ENCODE measurements at regions not wholly inside any gene's neighbourhood (a gene's known extent, or its start where the extent isn't known, plus 50 kb on each side); places are given as distances from the start of the nearest gene placed in this dataset.

DNA sequence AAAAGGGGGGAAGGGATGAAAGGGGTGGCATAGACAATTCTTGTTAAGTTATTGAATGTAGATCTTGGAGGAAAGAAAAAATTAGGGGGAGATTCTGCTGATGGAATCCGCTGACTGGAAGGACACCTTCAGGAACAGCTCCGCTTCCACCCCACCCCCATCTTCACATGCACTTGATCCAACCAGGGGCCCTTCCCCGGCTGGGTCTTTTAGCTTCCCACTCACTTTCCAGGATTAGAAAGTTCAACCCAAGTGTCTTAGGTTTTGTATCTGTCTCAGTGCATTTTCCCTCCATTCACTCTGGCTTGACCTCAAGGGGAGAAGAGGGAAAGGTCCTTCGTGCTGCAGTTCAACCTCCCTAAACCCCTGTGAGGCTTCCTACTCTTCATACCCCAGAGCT, 141.4 kb downstream of the IRS2 start:
- TF ChIP-seq POLR2A (IDR thresholded peaks at IDR 0.05) (no peak), EP300 (IDR thresholded peaks at IDR 0.05) (no peak), POLR2AphosphoS5 (IDR thresholded peaks at IDR 0.05) (no peak)
- TF ChIP-seq, protein P1, sequence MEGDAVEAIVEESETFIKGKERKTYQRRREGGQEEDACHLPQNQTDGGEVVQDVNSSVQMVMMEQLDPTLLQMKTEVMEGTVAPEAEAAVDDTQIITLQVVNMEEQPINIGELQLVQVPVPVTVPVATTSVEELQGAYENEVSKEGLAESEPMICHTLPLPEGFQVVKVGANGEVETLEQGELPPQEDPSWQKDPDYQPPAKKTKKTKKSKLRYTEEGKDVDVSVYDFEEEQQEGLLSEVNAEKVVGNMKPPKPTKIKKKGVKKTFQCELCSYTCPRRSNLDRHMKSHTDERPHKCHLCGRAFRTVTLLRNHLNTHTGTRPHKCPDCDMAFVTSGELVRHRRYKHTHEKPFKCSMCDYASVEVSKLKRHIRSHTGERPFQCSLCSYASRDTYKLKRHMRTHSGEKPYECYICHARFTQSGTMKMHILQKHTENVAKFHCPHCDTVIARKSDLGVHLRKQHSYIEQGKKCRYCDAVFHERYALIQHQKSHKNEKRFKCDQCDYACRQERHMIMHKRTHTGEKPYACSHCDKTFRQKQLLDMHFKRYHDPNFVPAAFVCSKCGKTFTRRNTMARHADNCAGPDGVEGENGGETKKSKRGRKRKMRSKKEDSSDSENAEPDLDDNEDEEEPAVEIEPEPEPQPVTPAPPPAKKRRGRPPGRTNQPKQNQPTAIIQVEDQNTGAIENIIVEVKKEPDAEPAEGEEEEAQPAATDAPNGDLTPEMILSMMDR (IDR thresholded peaks at IDR 0.05), result no peak
- Histone ChIP-seq H3K4me1 (no peaks in the 10 kb centered on the region), H3K27ac (no peak overlapping the region), H3K4me3 (no peak overlapping the region), H3K36me3 (no peaks in the 10 kb centered on the region), H3K9me3 (peaks cover 0 to 18% (median 0%) of the 10 kb centered on the region in 3 donors), H3K27me3 (no peaks in the 10 kb centered on the region)
- 93% methylated on average over 3 to 4 of the region's 4 CpGs for WGBS, 2 donors (ENCODE audit: low coverage in 1 of 2)
- ATAC-seq, result no peak

DNA sequence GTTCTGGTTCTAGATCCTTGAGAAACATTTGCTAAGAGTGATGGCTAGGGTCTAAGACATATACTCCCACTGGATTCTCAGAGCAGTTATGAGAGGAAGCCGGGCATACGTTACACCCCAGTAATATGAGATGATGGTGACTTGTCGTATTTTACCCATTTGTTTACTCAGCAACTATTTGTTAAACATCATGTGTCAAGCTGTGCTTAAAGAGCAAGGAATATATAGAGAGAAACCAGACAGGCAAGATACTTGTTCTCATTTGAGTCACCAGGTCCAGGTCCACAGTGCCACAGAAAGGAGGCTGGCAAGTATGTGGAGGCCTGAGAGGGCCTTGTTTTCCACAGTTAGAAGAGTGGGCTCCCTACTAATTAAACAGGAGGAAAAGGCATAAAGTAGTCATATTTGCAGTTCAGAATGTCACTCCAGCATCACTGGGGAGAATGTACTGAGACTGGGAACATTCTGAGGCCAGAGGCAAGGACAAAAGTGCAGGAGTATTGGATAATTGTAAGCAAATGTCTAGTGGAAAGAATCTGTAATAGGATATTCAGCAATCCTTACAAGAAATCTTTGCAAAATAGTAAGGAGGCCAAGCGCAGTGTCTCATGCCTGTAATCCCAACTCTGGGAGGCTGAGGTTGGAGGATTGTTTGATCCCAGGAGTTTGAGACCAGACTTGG, 142.2 kb downstream of the IRS2 start:
- no peaks in the 10 kb centered on the region for H3K36me3 ChIP-seq
- H3K27ac ChIP-seq, result no peak overlapping the region
- 73 to 78% methylated on average over 4 of the region's 4 CpGs for WGBS, 2 donors (ENCODE audit: low coverage in 1 of 2)
- no peak overlapping the region for H3K4me3 ChIP-seq
- H3K4me1 ChIP-seq, result no peaks in the 10 kb centered on the region
- ATAC-seq, result no peak
- no peak for TF ChIP-seq POLR2AphosphoS5 (IDR thresholded peaks at IDR 0.05)
- no peak for TF ChIP-seq POLR2A (IDR thresholded peaks at IDR 0.05)
- TF ChIP-seq, protein P1 (IDR thresholded peaks at IDR 0.05), result no peak
- TF ChIP-seq EP300 (IDR thresholded peaks at IDR 0.05), result no peak
- no peaks in the 10 kb centered on the region for H3K27me3 ChIP-seq
- peaks cover 0 to 21% (median 0%) of the 10 kb centered on the region in 3 donors for H3K9me3 ChIP-seq

DNA sequence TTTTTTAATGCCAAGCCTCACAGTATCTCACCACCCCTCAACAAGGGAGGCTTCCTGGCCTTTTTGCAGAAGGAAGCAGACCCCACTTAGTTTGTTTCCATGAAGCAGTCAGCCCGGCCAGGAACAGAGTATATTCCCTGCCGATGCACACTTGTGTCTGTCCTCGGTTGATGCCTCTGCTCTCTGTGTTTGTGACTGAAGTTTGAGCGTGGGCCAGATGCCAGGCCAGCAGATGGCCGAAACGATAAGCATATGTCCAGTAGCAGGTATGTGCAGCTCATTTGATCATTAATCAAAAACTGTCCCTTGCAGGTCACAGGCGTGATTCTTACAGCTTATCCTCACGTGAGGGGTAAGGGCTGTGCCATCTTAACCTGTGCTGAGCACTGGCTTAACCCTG, 144.0 kb downstream of the IRS2 start:
- Histone ChIP-seq H3K27me3 (no peaks in the 10 kb centered on the region), H3K4me1 (no peaks in the 10 kb centered on the region), H3K27ac (no peak overlapping the region), H3K4me3 (no peak overlapping the region), H3K36me3 (no peaks in the 10 kb centered on the region), H3K9me3 (peaks cover 0 to 28% (median 0%) of the 10 kb centered on the region in 3 donors)
- WGBS, 2 donors (ENCODE audit: low coverage in 1 of 2), result 75 to 77% methylated on average over 3 to 7 of the region's 8 CpGs
- TF ChIP-seq EP300 (IDR thresholded peaks at IDR 0.05), result no peak
- TF ChIP-seq, protein P1 (IDR thresholded peaks at IDR 0.05), result no peak
- TF ChIP-seq POLR2AphosphoS5 (IDR thresholded peaks at IDR 0.05), result no peak
- TF ChIP-seq POLR2A (IDR thresholded peaks at IDR 0.05), result no peak
- no peak for ATAC-seq

DNA sequence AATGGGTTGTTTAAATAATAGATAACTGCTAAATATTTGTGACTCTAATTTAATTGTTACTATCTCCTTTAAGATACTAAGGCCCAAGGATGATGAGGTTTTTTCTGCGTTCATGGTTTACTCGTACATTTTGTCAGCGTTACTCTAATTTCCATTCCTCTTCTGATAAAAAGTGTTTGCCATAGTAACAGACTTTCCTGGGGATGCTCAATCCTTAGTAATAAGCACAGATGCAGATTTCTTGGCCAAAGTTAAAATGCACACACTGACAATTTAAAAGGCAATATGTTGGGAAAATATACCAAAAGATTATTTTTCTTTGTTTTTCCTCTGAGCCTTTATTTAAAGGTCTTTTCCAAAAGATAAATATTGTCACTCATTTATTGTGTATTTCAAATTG, 149.6 kb downstream of the IRS2 start:
- H3K27me3 ChIP-seq, result no peaks in the 10 kb centered on the region
- peaks cover 0 to 28% (median 0%) of the 10 kb centered on the region in 3 donors for H3K9me3 ChIP-seq
- WGBS, 2 donors (ENCODE audit: low coverage in 1 of 2), result 56 to 100% methylated on average over 3 of the region's 3 CpGs
- H3K4me3 ChIP-seq, result no peak overlapping the region
- no peaks in the 10 kb centered on the region for H3K4me1 ChIP-seq
- H3K36me3 ChIP-seq, result no peaks in the 10 kb centered on the region
- ATAC-seq, result no peak
- TF ChIP-seq POLR2AphosphoS5 (IDR thresholded peaks at IDR 0.05) (no peak), POLR2A (IDR thresholded peaks at IDR 0.05) (no peak), EP300 (IDR thresholded peaks at IDR 0.05) (no peak)
- TF ChIP-seq, protein P1 (IDR thresholded peaks at IDR 0.05), result no peak
- H3K27ac ChIP-seq, result no peak overlapping the region

DNA sequence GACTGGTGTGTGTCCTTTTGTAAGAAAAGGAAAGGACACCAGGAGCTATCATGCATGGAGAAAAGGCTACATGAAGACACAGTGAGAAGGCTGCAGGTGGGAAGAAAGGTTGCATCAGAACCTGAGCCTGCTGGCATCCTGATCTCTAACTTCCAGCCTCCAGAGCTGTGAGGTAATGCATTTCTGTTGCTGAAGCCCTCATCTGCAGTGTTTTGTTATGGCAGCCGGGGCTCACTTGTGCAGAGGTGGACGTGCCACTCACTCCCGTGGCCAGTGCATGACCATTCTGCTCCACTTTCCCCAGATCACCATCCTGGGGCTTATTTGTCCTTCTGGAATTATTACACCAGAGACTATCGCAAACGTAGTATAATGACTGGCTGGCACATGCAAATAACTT, 155.3 kb downstream of the IRS2 start:
- no peaks in the 10 kb centered on the region for H3K9me3 ChIP-seq
- WGBS, 2 donors (ENCODE audit: low coverage in 1 of 2), result 83 to 91% methylated on average over 1 to 5 of the region's 5 CpGs
- TF ChIP-seq, protein P1 (IDR thresholded peaks at IDR 0.05), result no peak
- TF ChIP-seq EP300 (IDR thresholded peaks at IDR 0.05) (no peak), POLR2A (IDR thresholded peaks at IDR 0.05) (no peak), POLR2AphosphoS5 (IDR thresholded peaks at IDR 0.05) (no peak)
- H3K27ac ChIP-seq, result no peak overlapping the region
- no peaks in the 10 kb centered on the region for H3K4me1 ChIP-seq
- H3K36me3 ChIP-seq, result no peaks in the 10 kb centered on the region
- no peak for ATAC-seq
- H3K4me3 ChIP-seq, result no peak overlapping the region
- H3K27me3 ChIP-seq, result no peaks in the 10 kb centered on the region

All from gastroesophageal sphincter (tissue), 4 donors.